ENCODE measurements at regions not wholly inside any gene's neighbourhood (a gene's known extent, or its start where the extent isn't known, plus 50 kb on each side); places are given as distances from the start of the nearest gene placed in this dataset.

GRCh38 chr15:36373550-36373949, 205.9 kb upstream of the CDIN1 start:
- ChIA-PET POLR2A (no interaction called here), CTCF (ENCODE audit: low intra/inter-chr PET ratio, low total read pairs) (no interaction called here)
- Histone ChIP-seq H3K4me2 (ENCODE audit: low read depth, low read length) (no peak overlapping the region), H3K27ac (ENCODE audit: extremely low read length, insufficient read depth, low read length) (no peak overlapping the region), H3K36me3 (replicated peaks in 1 of 2; ENCODE audit: control insufficient read depth in 1 of 2, insufficient read depth in 2 of 2, low read length in 2 of 2) (no peaks in the 10 kb centered on the region), H3K27me3 (ENCODE audit: control insufficient read depth in 1 of 2, insufficient read depth in 2 of 2, low read length in 2 of 2) (no peaks in the 10 kb centered on the region), H4K20me1 (ENCODE audit: insufficient read depth, low read length) (no peaks in the 10 kb centered on the region), H3K4me3 (replicated peaks in 1 of 3; ENCODE audit: insufficient read depth in 1 of 3, low read depth in 2 of 3, low read length in 3 of 3) (no peak overlapping the region), H3K79me2 (ENCODE audit: insufficient read depth, low read length) (no peaks in the 10 kb centered on the region), H3K9me3 (ENCODE audit: low read length) (no peaks in the 10 kb centered on the region), H2AFZ (ENCODE audit: low read length) (no peak overlapping the region), H3K4me1 (ENCODE audit: insufficient read depth, low read length) (no peaks in the 10 kb centered on the region), H3K9ac (ENCODE audit: insufficient read depth, low read depth, low read length) (no peak overlapping the region)
- in situ Hi-C loops (cut with HindIII; ENCODE audit: extremely low pct_ligation_motif_present, low pct_unique_long_range_greater_than_20kb) (no loop called here), intact Hi-C loops (cut with micrococcal nuclease; ENCODE audit: unreplicated experiment) (no loop called here)
- FAIRE-seq: no peak
- no TSS peak for BruUV-seq (replicated peaks)
- ATAC-seq: no peak
- 27% methylated on average over 3 of the region's 3 CpGs for WGBS (ENCODE audit: low lambda C conversion rate)
- no peak for DNase-seq (ENCODE audit: low spot score)
- TF ChIP-seq ZBTB43 (CRISPR knock-in tag; conservative IDR thresholded peaks at IDR 0.05): no peak
- no peak for TF ChIP-seq IRF2 (CRISPR knock-in tag; IDR thresholded peaks at IDR 0.05)
- no peak for TF ChIP-seq MBNL3 (CRISPR knock-in tag; conservative IDR thresholded peaks at IDR 0.05)
- no peak for TF ChIP-seq CREB3 (CRISPR knock-in tag; IDR thresholded peaks at IDR 0.05)
- no peak for TF ChIP-seq ZBTB21 (CRISPR knock-in tag; IDR thresholded peaks at IDR 0.05)

- no peak for ATAC-seq
- no peaks in the 10 kb centered on the region for H3K9me3 ChIP-seq (ENCODE audit: low read length)
- intact Hi-C loops (cut with micrococcal nuclease; ENCODE audit: unreplicated experiment) (no loop called here), in situ Hi-C loops (cut with HindIII; ENCODE audit: extremely low pct_ligation_motif_present, low pct_unique_long_range_greater_than_20kb) (no loop called here)
- no TSS peak for BruUV-seq (replicated peaks)
- H3K27me3 ChIP-seq (ENCODE audit: control insufficient read depth in 1 of 2, insufficient read depth in 2 of 2, low read length in 2 of 2): peaks cover 0 to 2% of the 10 kb centered on the region in 2 experiments; a peak in 1 of 5 replicates
- H3K27ac ChIP-seq (ENCODE audit: extremely low read length, insufficient read depth, low read length): no peak overlapping the region
- no peak overlapping the region for H3K4me2 ChIP-seq (ENCODE audit: low read depth, low read length)
- no peak for FAIRE-seq
- CTCF ChIA-PET (ENCODE audit: low intra/inter-chr PET ratio, low total read pairs): no interaction called here
- DNase-seq (ENCODE audit: low spot score): no peak
- POLR2A ChIA-PET: no interaction called here
- H3K4me1 ChIP-seq (ENCODE audit: insufficient read depth, low read length): no peaks in the 10 kb centered on the region
- no peak overlapping the region for H3K4me3 ChIP-seq (replicated peaks in 1 of 3; ENCODE audit: insufficient read depth in 1 of 3, low read depth in 2 of 3, low read length in 3 of 3)
- no peaks in the 10 kb centered on the region for H3K36me3 ChIP-seq (replicated peaks in 1 of 2; ENCODE audit: control insufficient read depth in 1 of 2, insufficient read depth in 2 of 2, low read length in 2 of 2)
- no peaks in the 10 kb centered on the region for H3K79me2 ChIP-seq (ENCODE audit: insufficient read depth, low read length)
- no peaks in the 10 kb centered on the region for H4K20me1 ChIP-seq (ENCODE audit: insufficient read depth, low read length)
- H2AFZ ChIP-seq (ENCODE audit: low read length): no peak overlapping the region
- no peak overlapping the region for H3K9ac ChIP-seq (ENCODE audit: insufficient read depth, low read depth, low read length)
- TF ChIP-seq ZNF597 (CRISPR knock-in tag; IDR thresholded peaks at IDR 0.05) (no peak), GABPB1 (CRISPR knock-in tag; IDR thresholded peaks at IDR 0.05) (no peak), HMGA1 (CRISPR knock-in tag; conservative IDR thresholded peaks at IDR 0.05) (no peak), KMT2A (CRISPR knock-in tag; IDR thresholded peaks at IDR 0.05) (no peak), ZNF296 (CRISPR knock-in tag; conservative IDR thresholded peaks at IDR 0.05) (no peak), SALL1 (CRISPR knock-in tag; IDR thresholded peaks at IDR 0.05) (no peak), TFAP4 (IDR thresholded peaks at IDR 0.05; ENCODE audit: borderline replicate concordance, low read depth) (no peak), RBM39 (IDR thresholded peaks at IDR 0.05; ENCODE audit: low read depth, low read length, poor library complexity, severe bottlenecking) (no peak)
These were observed 190.3 kb upstream of the CDIN1 start for GRCh38 chr15:36389107-36389506.

Data from HepG2 (cell line).